HEK293T (cell line): ENCODE measurements at regions not wholly inside any gene's neighbourhood (a gene's known extent, or its start where the extent isn't known, plus 50 kb on each side); places are given as distances from the start of the nearest gene placed in this dataset.

Source experiments
- BHLHE40 ChIP-seq: fragments of 450-650 bp; IDR thresholded peaks from 2 replicates; pipeline ENCODE4 v1.6.1; 2016; ENCODE audit warnings: mild to moderate bottlenecking, moderate library complexity, borderline replicate concordance
- FOXM1 ChIP-seq: fragments of 450-650 bp; IDR thresholded peaks from 2 replicates; pipeline ENCODE4 v1.6.1; 2017; ENCODE audit warnings: mild to moderate bottlenecking, borderline replicate concordance
- HDGF ChIP-seq: fragments of 450-650 bp; IDR thresholded peaks from 2 replicates; pipeline ENCODE4 v1.6.1; 2017; ENCODE audit warnings: antibody characterized with exemption, borderline replicate concordance
- SP1 ChIP-seq: fragments of 450-650 bp; IDR thresholded peaks from 2 replicates; pipeline ENCODE4 v1.6.1; 2017
- TARDBP ChIP-seq: fragments of 450-650 bp; IDR thresholded peaks from 2 replicates; pipeline ENCODE4 v1.6.1; 2016

- TF ChIP-seq TARDBP (no peak), BHLHE40 (no peak), SP1 (no peak), FOXM1 (no peak), HDGF (no peak)
Measured at GRCh38 chr6:30818391-30818841, 65.9 kb upstream of the DDR1 start.
